Osteoblast (primary cell): ENCODE measurements at regions not wholly inside any gene's neighbourhood (a gene's known extent, or its start where the extent isn't known, plus 50 kb on each side); places are given as distances from the start of the nearest gene placed in this dataset.

Experiments
- DNase-seq: peaks from one replicate; pipeline ENCODE4 v3.0.0; 2011; ENCODE audit warnings: low spot score, mixed read lengths; ENCODE audit not compliant: insufficient read length; ENCODE audit errors: missing footprints
- H2AFZ ChIP-seq: 2 replicates; pipeline ENCODE4 v1.6.0; 2011; ENCODE audit warnings: mild to moderate bottlenecking, low read length
- H3K27ac ChIP-seq: 2 replicates; pipeline ENCODE4 v1.5.1; 2011; ENCODE audit warnings: mild to moderate bottlenecking, low read depth, low read length, moderate library complexity
- H3K27me3 ChIP-seq: 2 replicates; pipeline ENCODE4 v1.6.0; 2012; ENCODE audit warnings: mild to moderate bottlenecking, control low read depth, inconsistent platforms, low read length, moderate library complexity; ENCODE audit not compliant: insufficient read depth
- H3K36me3 ChIP-seq: 2 replicates; pipeline ENCODE4 v1.5.1; 2011; ENCODE audit warnings: mild to moderate bottlenecking, low read length, control low read depth, moderate library complexity; ENCODE audit not compliant: insufficient read depth
- H3K4me1 ChIP-seq: 2 replicates; pipeline ENCODE4 v1.5.1; 2011; ENCODE audit warnings: mild to moderate bottlenecking, low read length, control low read depth, moderate library complexity; ENCODE audit not compliant: insufficient read depth
- H3K4me2 ChIP-seq: 2 replicates; pipeline ENCODE4 v1.6.0; 2011; ENCODE audit warnings: mild to moderate bottlenecking, low read length; ENCODE audit not compliant: insufficient read depth
- H3K4me3 ChIP-seq: fragments of 200-600 bp; sonication (generic); 3 replicates; pipeline ENCODE4 v1.5.1; 2012; ENCODE audit warnings: mild to moderate bottlenecking, low read length, inconsistent platforms; ENCODE audit not compliant: insufficient read depth
- H3K79me2 ChIP-seq: 2 replicates; pipeline ENCODE4 v1.6.0; 2012; ENCODE audit warnings: mild to moderate bottlenecking, low read length, control low read depth, inconsistent platforms; ENCODE audit not compliant: insufficient read depth
- H3K9me3 ChIP-seq: 2 replicates; pipeline ENCODE4 v1.5.1; 2011; ENCODE audit warnings: low read depth, low read length, control low read depth
- H4K20me1 ChIP-seq: 2 replicates; pipeline ENCODE4 v1.6.0; 2012; ENCODE audit warnings: mild to moderate bottlenecking, low read length, control low read depth; ENCODE audit not compliant: insufficient read depth
- CTCF ChIP-seq: IDR thresholded peaks from 2 replicates; pipeline ENCODE4 v1.5.1; 2011; ENCODE audit warnings: mild to moderate bottlenecking, low read depth, low read length, moderate library complexity; ENCODE audit errors: extremely low read depth

GRCh38 chr14:106787626-106788025, 1261.2 kb downstream of the TMEM121 start:
- Histone ChIP-seq H3K36me3 (no peaks in the 10 kb centered on the region), H3K27ac (no peak overlapping the region), H3K9me3 (no peaks in the 10 kb centered on the region), H3K79me2 (no peaks in the 10 kb centered on the region), H4K20me1 (no peaks in the 10 kb centered on the region), H3K4me1 (no peaks in the 10 kb centered on the region), H3K4me2 (no peak overlapping the region), H2AFZ (no peak overlapping the region), H3K4me3 (no peak overlapping the region), H3K27me3 (no peaks in the 10 kb centered on the region)
- TF ChIP-seq CTCF, result no peak
- no peak for DNase-seq

- Histone ChIP-seq H3K4me1 (no peaks in the 10 kb centered on the region), H4K20me1 (no peaks in the 10 kb centered on the region), H3K36me3 (no peaks in the 10 kb centered on the region), H3K27me3 (no peaks in the 10 kb centered on the region), H3K9me3 (no peaks in the 10 kb centered on the region), H3K4me3 (no peak overlapping the region), H2AFZ (no peak overlapping the region), H3K4me2 (no peak overlapping the region), H3K27ac (no peak overlapping the region), H3K79me2 (no peaks in the 10 kb centered on the region)
- no peak for TF ChIP-seq CTCF
- no peak for DNase-seq
Observed at GRCh38 chr14:106788534-106788933, 1262.2 kb downstream of the TMEM121 start.

- Histone ChIP-seq H3K27ac (no peak overlapping the region), H3K4me1 (no peaks in the 10 kb centered on the region), H3K27me3 (no peaks in the 10 kb centered on the region), H3K79me2 (no peaks in the 10 kb centered on the region), H3K36me3 (no peaks in the 10 kb centered on the region), H3K4me2 (no peak overlapping the region), H3K9me3 (no peaks in the 10 kb centered on the region), H2AFZ (no peak overlapping the region), H4K20me1 (no peaks in the 10 kb centered on the region), H3K4me3 (no peak overlapping the region)
- DNase-seq, result no peak
- TF ChIP-seq CTCF, result no peak
Observed at GRCh38 chr14:106789318-106789717, 1262.9 kb downstream of the TMEM121 start.

- Histone ChIP-seq H2AFZ (no peak overlapping the region), H4K20me1 (no peaks in the 10 kb centered on the region), H3K36me3 (no peaks in the 10 kb centered on the region), H3K27ac (no peak overlapping the region), H3K79me2 (no peaks in the 10 kb centered on the region), H3K9me3 (no peaks in the 10 kb centered on the region), H3K27me3 (no peaks in the 10 kb centered on the region), H3K4me2 (no peak overlapping the region), H3K4me1 (no peaks in the 10 kb centered on the region), H3K4me3 (no peak overlapping the region)
- DNase-seq, result no peak
- TF ChIP-seq CTCF, result peak; percentile 7
Observed at GRCh38 chr14:106790189-106791036, 1264.0 kb downstream of the TMEM121 start.
